ENCODE measurements at regions not wholly inside any gene's neighbourhood (a gene's known extent, or its start where the extent isn't known, plus 50 kb on each side); places are given as distances from the start of the nearest gene placed in this dataset.

DNA sequence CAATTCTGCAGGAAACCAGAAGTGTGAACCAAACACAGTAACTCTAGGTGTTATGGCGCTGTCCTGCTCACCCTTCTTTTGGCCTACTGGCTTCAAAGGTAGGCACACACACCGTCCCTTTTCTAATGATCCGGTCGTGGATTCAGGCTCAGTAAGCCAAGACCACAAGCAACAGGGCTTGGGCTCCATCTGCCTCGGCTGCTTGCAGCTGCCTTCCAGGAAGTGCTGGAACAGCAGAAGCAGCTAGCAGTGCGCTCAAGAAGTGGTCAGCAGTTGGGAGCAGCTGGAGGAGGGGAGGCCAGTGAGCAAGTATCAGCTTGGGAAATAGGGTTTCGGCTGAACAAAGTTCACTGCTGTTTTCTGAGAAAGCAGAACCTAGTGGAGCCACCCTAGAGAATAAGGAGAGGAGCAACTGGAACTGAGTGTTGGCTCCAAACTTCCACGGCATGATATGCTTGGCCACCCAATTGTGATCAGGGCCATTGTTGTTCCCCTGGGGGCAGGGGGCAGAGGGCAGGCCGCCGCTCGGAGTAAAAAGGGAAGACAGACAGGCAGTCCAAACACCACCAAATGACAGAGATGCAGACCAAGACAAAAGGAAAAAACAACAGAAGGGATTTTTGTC is 173.4 kb downstream of the TOMM20 start:
- no peak for TF ChIP-seq POLR2A (IDR thresholded peaks at IDR 0.05; ENCODE audit: borderline replicate concordance, extremely low read depth, insufficient read depth, insufficient read length)
- TF ChIP-seq EZH2phosphoT487 (IDR thresholded peaks at IDR 0.05; ENCODE audit: borderline replicate concordance) = no peak
- TF ChIP-seq, protein P1, sequence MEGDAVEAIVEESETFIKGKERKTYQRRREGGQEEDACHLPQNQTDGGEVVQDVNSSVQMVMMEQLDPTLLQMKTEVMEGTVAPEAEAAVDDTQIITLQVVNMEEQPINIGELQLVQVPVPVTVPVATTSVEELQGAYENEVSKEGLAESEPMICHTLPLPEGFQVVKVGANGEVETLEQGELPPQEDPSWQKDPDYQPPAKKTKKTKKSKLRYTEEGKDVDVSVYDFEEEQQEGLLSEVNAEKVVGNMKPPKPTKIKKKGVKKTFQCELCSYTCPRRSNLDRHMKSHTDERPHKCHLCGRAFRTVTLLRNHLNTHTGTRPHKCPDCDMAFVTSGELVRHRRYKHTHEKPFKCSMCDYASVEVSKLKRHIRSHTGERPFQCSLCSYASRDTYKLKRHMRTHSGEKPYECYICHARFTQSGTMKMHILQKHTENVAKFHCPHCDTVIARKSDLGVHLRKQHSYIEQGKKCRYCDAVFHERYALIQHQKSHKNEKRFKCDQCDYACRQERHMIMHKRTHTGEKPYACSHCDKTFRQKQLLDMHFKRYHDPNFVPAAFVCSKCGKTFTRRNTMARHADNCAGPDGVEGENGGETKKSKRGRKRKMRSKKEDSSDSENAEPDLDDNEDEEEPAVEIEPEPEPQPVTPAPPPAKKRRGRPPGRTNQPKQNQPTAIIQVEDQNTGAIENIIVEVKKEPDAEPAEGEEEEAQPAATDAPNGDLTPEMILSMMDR (IDR thresholded peaks at IDR 0.05 in 2 of 3, conservative IDR thresholded peaks at IDR 0.05 in 1 of 3; ENCODE audit: borderline replicate concordance in 1 of 3, insufficient read depth in 1 of 3, low read depth in 2 of 3, low read length in 2 of 3) = no peak
- no peak for TF ChIP-seq SP1 (IDR thresholded peaks at IDR 0.05; ENCODE audit: low read depth)
- no peak for TF ChIP-seq POLR2AphosphoS5 (IDR thresholded peaks at IDR 0.05; ENCODE audit: low read depth, low read length)
- no peak for TF ChIP-seq SIN3A (IDR thresholded peaks at IDR 0.05; ENCODE audit: low read depth)
- TF ChIP-seq CEBPB (IDR thresholded peaks at IDR 0.05; ENCODE audit: low read depth) = no peak
- TF ChIP-seq EZH2 (IDR thresholded peaks at IDR 0.05) = no peak
- TF ChIP-seq, protein P2, sequence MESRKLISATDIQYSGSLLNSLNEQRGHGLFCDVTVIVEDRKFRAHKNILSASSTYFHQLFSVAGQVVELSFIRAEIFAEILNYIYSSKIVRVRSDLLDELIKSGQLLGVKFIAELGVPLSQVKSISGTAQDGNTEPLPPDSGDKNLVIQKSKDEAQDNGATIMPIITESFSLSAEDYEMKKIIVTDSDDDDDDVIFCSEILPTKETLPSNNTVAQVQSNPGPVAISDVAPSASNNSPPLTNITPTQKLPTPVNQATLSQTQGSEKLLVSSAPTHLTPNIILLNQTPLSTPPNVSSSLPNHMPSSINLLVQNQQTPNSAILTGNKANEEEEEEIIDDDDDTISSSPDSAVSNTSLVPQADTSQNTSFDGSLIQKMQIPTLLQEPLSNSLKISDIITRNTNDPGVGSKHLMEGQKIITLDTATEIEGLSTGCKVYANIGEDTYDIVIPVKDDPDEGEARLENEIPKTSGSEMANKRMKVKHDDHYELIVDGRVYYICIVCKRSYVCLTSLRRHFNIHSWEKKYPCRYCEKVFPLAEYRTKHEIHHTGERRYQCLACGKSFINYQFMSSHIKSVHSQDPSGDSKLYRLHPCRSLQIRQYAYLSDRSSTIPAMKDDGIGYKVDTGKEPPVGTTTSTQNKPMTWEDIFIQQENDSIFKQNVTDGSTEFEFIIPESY (IDR thresholded peaks at IDR 0.05; ENCODE audit: extremely low read depth, insufficient replicate concordance, low read length) = no peak
- TF ChIP-seq YY1 (IDR thresholded peaks at IDR 0.05; ENCODE audit: extremely low read depth, insufficient replicate concordance, low read depth, low read length) = no peak
- no peak for TF ChIP-seq RAD21 (IDR thresholded peaks at IDR 0.05; ENCODE audit: low read depth)
- TF ChIP-seq, protein P3, sequence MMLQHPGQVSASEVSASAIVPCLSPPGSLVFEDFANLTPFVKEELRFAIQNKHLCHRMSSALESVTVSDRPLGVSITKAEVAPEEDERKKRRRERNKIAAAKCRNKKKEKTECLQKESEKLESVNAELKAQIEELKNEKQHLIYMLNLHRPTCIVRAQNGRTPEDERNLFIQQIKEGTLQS (IDR thresholded peaks at IDR 0.05) = no peak
- no peak for TF ChIP-seq ZFX (IDR thresholded peaks at IDR 0.05)
- TF ChIP-seq ELF1 (IDR thresholded peaks at IDR 0.05; ENCODE audit: borderline replicate concordance, low read depth) = no peak
- TF ChIP-seq, protein P4, sequence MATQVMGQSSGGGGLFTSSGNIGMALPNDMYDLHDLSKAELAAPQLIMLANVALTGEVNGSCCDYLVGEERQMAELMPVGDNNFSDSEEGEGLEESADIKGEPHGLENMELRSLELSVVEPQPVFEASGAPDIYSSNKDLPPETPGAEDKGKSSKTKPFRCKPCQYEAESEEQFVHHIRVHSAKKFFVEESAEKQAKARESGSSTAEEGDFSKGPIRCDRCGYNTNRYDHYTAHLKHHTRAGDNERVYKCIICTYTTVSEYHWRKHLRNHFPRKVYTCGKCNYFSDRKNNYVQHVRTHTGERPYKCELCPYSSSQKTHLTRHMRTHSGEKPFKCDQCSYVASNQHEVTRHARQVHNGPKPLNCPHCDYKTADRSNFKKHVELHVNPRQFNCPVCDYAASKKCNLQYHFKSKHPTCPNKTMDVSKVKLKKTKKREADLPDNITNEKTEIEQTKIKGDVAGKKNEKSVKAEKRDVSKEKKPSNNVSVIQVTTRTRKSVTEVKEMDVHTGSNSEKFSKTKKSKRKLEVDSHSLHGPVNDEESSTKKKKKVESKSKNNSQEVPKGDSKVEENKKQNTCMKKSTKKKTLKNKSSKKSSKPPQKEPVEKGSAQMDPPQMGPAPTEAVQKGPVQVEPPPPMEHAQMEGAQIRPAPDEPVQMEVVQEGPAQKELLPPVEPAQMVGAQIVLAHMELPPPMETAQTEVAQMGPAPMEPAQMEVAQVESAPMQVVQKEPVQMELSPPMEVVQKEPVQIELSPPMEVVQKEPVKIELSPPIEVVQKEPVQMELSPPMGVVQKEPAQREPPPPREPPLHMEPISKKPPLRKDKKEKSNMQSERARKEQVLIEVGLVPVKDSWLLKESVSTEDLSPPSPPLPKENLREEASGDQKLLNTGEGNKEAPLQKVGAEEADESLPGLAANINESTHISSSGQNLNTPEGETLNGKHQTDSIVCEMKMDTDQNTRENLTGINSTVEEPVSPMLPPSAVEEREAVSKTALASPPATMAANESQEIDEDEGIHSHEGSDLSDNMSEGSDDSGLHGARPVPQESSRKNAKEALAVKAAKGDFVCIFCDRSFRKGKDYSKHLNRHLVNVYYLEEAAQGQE (IDR thresholded peaks at IDR 0.05; ENCODE audit: low read depth) = no peak
- no TSS peak for BruUV-seq (replicated peaks)
- Histone ChIP-seq H3K9ac (ENCODE audit: low read length) (no peak overlapping the region), H3K79me2 (ENCODE audit: insufficient read depth, low read length) (no peaks in the 10 kb centered on the region), H3K9me2 (ENCODE audit: insufficient read depth) (no peaks in the 10 kb centered on the region), H3K36me3 (ENCODE audit: control insufficient read depth in 1 of 2, insufficient read depth in 2 of 2, low read length in 2 of 2) (no peaks in the 10 kb centered on the region), H3K27ac (ENCODE audit: low read depth, low read length) (no peak overlapping the region), H3K4me2 (ENCODE audit: low read length) (peak overlapping the region; percentile 18; the same call in 1 of the 2 replicates), H3K9me3 (ENCODE audit: control insufficient read depth in 1 of 2, insufficient read depth in 1 of 2, low read depth in 1 of 2, low read length in 2 of 2) (no peaks in the 10 kb centered on the region), H4K20me1 (ENCODE audit: insufficient read depth) (no peaks in the 10 kb centered on the region), H3K4me3 (replicated peaks in 1 of 2; ENCODE audit: low read depth in 1 of 2, low read length in 2 of 2) (no peak overlapping the region), H3K4me1 (ENCODE audit: control insufficient read depth in 1 of 2, insufficient read depth in 2 of 2, low read length in 2 of 2) (peaks cover 21 to 28% of the 10 kb centered on the region in 2 experiments), H2AFZ (ENCODE audit: low read depth, low read length, poor library complexity, severe bottlenecking) (no peak overlapping the region), H3K27me3 (ENCODE audit: insufficient read depth, low read length) (peaks cover 6% of the 10 kb centered on the region; the same call in 1 of the 2 replicates)
- intact Hi-C loops (cut with micrococcal nuclease) = no loop called here
- POLR2A ChIA-PET = no interaction called here
- ATAC-seq = no peak
- RAD21 ChIA-PET (ENCODE audit: low non-redundant PET in 1 of 2, low total read pairs in 2 of 2, uncharacterized antibody in 2 of 2, unreplicated experiment in 2 of 2) = no interaction called here
- CTCF ChIA-PET = no interaction called here
- no peak for DNase-seq (ENCODE audit: low read depth, low spot score)
